ES-I3 (cell line): ENCODE measurements at regions not wholly inside any gene's neighbourhood (a gene's known extent, or its start where the extent isn't known, plus 50 kb on each side); places are given as distances from the start of the nearest gene placed in this dataset.
"Not testable (repeated sequence)": the region's sequence is repeated elsewhere in the genome, so short reads cannot be mapped to it uniquely, and the experiment has no call there.

Experiments used
- H3K36me3 ChIP-seq: 2 replicates; pipeline ENCODE4 v1.6.1; 2013; ENCODE audit warnings: mild to moderate bottlenecking, low read length, control low read depth, moderate library complexity; ENCODE audit not compliant: insufficient read depth
- H3K4me1 ChIP-seq: 2 replicates; pipeline ENCODE4 v1.6.1; 2013; ENCODE audit warnings: mild to moderate bottlenecking, control low read depth, low read length; ENCODE audit not compliant: insufficient read depth
- H3K9ac ChIP-seq: 2 replicates; pipeline ENCODE4 v1.6.1; 2013; ENCODE audit warnings: low read depth, mild to moderate bottlenecking, low read length, moderate library complexity
- H3K9me3 ChIP-seq: 2 replicates; pipeline ENCODE4 v1.6.1; 2013; ENCODE audit warnings: mild to moderate bottlenecking, low read length, moderate library complexity; ENCODE audit not compliant: control insufficient read depth, insufficient read depth

- H3K9ac ChIP-seq, H3K9me3 ChIP-seq, H3K36me3 ChIP-seq, H3K4me1 ChIP-seq: not testable (repeated sequence)
These were observed 196.1 kb downstream of the SPATA31A6 start for GRCh38 chr9:42379602-42380001.

- H3K9me3 ChIP-seq, H3K4me1 ChIP-seq: not testable (repeated sequence)
These were observed 201.1 kb downstream of the SPATA31A6 start for GRCh38 chr9:42384585-42384984.

GRCh38 chr9:42385574-42386120 lies 202.2 kb downstream of the SPATA31A6 start:
- not testable (repeated sequence) for H3K36me3 ChIP-seq, H3K4me1 ChIP-seq, H3K9me3 ChIP-seq, H3K9ac ChIP-seq

More at GRCh38 chr9:42384585-42384984, 201.1 kb downstream of the SPATA31A6 start:
- not testable (repeated sequence) for H3K9ac ChIP-seq, H3K36me3 ChIP-seq

- Histone ChIP-seq H3K4me1 (no peaks in the 10 kb centered on the region), H3K36me3 (no peaks in the 10 kb centered on the region), H3K9ac (no peak overlapping the region), H3K9me3 (no peaks in the 10 kb centered on the region)
These were observed 203.0 kb downstream of the SPATA31A6 start for GRCh38 chr9:42386477-42386876.

GRCh38 chr9:42388146-42388690 lies 204.8 kb downstream of the SPATA31A6 start:
- H3K9ac ChIP-seq, result no peak overlapping the region
- H3K4me1 ChIP-seq, result no peaks in the 10 kb centered on the region
- no peaks in the 10 kb centered on the region for H3K9me3 ChIP-seq
- H3K36me3 ChIP-seq, result no peaks in the 10 kb centered on the region

- Histone ChIP-seq H3K4me1 (no peaks in the 10 kb centered on the region), H3K9ac (no peak overlapping the region), H3K9me3 (no peaks in the 10 kb centered on the region), H3K36me3 (no peaks in the 10 kb centered on the region)
These were observed 205.4 kb downstream of the SPATA31A6 start for GRCh38 chr9:42388846-42389245.

- H3K9ac ChIP-seq, H3K36me3 ChIP-seq, H3K4me1 ChIP-seq, H3K9me3 ChIP-seq: not testable (repeated sequence)
These were observed 209.5 kb downstream of the SPATA31A6 start for GRCh38 chr9:42392773-42393455.

- H3K9ac ChIP-seq, result no peak overlapping the region
- no peaks in the 10 kb centered on the region for H3K9me3 ChIP-seq
- H3K36me3 ChIP-seq, result no peaks in the 10 kb centered on the region
- no peaks in the 10 kb centered on the region for H3K4me1 ChIP-seq
These were observed 212.9 kb downstream of the SPATA31A6 start for GRCh38 chr9:42396318-42396717.

GRCh38 chr9:42397336-42397735 lies 213.9 kb downstream of the SPATA31A6 start:
- not testable (repeated sequence) for H3K9me3 ChIP-seq, H3K36me3 ChIP-seq, H3K9ac ChIP-seq, H3K4me1 ChIP-seq

GRCh38 chr9:42402919-42403318 lies 219.5 kb downstream of the SPATA31A6 start:
- H3K9ac ChIP-seq, H3K36me3 ChIP-seq, H3K9me3 ChIP-seq, H3K4me1 ChIP-seq: not testable (repeated sequence)

GRCh38 chr9:42409581-42409980 lies 226.1 kb downstream of the SPATA31A6 start:
- not testable (repeated sequence) for H3K36me3 ChIP-seq, H3K9ac ChIP-seq, H3K4me1 ChIP-seq, H3K9me3 ChIP-seq

GRCh38 chr9:42412354-42412753 lies 228.9 kb downstream of the SPATA31A6 start:
- H3K9ac ChIP-seq, H3K4me1 ChIP-seq, H3K36me3 ChIP-seq, H3K9me3 ChIP-seq: not testable (repeated sequence)

- not testable (repeated sequence) for H3K36me3 ChIP-seq, H3K9me3 ChIP-seq, H3K4me1 ChIP-seq
These were observed 231.4 kb downstream of the SPATA31A6 start for GRCh38 chr9:42414865-42415264.

GRCh38 chr9:42419652-42420051 lies 236.2 kb downstream of the SPATA31A6 start:
- H3K9me3 ChIP-seq, H3K36me3 ChIP-seq, H3K4me1 ChIP-seq, H3K9ac ChIP-seq: not testable (repeated sequence)

More at GRCh38 chr9:42414865-42415264, 231.4 kb downstream of the SPATA31A6 start:
- not testable (repeated sequence) for H3K9ac ChIP-seq

- H3K9ac ChIP-seq, H3K9me3 ChIP-seq, H3K36me3 ChIP-seq, H3K4me1 ChIP-seq: not testable (repeated sequence)
These were observed 236.9 kb downstream of the SPATA31A6 start for GRCh38 chr9:42420324-42420723.
